GM21447 (cell line): ENCODE measurements at regions not wholly inside any gene's neighbourhood (a gene's known extent, or its start where the extent isn't known, plus 50 kb on each side); places are given as distances from the start of the nearest gene placed in this dataset.

Experiments
- ATAC-seq: cut with Tn5 transposase; IDR thresholded peaks from one replicate; pipeline ENCODE4 v1.9.1; 2021; ENCODE audit not compliant: unreplicated experiment

- ATAC-seq: no peak
These were observed 637.9 kb downstream of the NLGN4Y start for GRCh38 chrY:15162211-15162610.

DNA sequence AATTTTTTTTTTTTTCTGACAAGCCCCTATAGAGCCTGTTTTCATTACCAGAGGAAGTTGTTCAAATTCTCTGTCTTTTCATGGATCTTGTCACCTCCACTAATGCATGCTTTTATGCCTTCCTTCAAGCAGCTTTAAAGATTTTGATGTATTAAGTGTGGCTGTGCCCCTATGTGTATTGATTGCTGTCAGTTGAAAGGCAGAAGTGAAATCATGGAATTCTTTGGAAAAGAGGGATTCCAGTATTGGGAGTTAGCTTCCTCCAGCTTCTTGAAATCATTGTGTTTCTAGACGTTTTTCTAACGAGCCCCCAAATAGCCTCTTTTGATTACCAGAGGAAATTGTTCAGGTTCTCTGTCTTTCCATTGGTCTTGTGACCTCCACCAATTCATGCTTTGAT, 655.6 kb downstream of the NLGN4Y start:
- ATAC-seq: no peak

GRCh38 chrY:15229056-15229455, 704.7 kb downstream of the NLGN4Y start:
- no peak for ATAC-seq

DNA sequence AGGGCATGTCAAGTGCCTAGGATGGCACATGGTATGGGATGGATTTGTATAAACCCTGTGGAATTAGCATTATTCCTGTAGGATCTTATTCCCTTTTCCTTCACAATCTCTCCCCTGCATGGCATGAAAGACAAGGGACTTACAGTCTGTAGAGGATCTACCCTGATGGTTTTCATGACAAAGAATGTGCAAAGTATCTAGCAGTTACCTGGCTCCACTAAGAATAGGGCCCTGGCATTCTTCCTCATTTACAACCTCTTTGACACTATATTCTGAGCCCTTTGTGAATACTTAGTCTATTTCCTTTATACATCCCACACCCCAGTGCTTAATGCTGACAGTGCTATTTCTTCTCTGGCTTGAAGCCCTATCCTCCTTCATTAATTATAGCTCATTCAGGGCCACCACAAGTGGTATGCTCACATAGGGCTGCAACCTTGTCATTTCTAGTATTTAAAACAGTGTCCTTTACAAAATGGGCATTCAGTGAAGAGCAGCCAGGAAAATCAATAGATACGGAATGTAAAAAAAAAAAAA, 715.3 kb downstream of the NLGN4Y start:
- ATAC-seq: no peak

GRCh38 chrY:15259286-15259685, 735.0 kb downstream of the NLGN4Y start:
- no peak for ATAC-seq

DNA sequence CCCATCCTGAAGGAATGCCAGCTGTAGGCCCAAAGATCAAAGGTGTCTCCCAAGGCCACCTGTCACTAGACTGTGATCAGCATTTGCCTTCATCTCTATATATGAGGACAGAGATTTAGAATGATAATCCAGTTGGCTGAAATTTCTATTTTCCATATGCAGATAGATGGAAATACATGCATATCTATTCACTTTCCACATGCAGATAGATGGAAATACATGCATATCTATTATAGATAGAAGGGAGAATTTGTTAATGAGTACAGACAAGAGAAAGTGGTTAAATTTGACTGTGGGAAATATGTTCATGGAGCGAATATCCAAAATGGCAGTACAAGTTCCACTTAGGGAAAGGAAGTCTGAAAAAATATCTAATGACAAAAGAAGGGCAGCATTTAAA, 762.2 kb downstream of the NLGN4Y start:
- ATAC-seq: no peak

- ATAC-seq: no peak
These were observed 765.5 kb downstream of the NLGN4Y start for GRCh38 chrY:15289821-15290220.

- ATAC-seq: no peak
These were observed 768.6 kb downstream of the NLGN4Y start for GRCh38 chrY:15292881-15293280.

- ATAC-seq: no peak
These were observed 777.5 kb downstream of the NLGN4Y start for GRCh38 chrY:15301879-15302278.

DNA sequence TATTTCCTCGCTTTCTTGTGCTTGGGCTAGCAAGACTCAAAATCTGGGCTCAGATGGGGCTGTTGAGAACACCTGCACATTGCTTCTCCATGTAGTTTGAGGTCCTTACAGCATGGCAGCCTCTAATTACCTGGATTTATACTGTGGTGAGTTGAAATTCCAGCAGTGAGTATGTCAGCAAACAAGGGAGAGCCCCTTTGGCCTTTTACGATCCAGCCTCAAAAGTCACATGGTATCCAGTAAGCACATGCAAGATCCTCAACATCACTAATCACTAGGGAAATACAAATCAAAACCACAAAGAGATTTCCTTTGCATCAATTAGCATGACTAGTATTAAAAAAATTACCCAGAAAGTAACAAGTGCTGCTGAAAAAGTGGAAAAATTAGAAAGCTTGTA, 787.8 kb downstream of the NLGN4Y start:
- ATAC-seq: no peak

- ATAC-seq: no peak
These were observed 799.9 kb downstream of the NLGN4Y start for GRCh38 chrY:15324189-15324588.

GRCh38 chrY:15325201-15325600, 800.9 kb downstream of the NLGN4Y start:
- ATAC-seq: no peak

DNA sequence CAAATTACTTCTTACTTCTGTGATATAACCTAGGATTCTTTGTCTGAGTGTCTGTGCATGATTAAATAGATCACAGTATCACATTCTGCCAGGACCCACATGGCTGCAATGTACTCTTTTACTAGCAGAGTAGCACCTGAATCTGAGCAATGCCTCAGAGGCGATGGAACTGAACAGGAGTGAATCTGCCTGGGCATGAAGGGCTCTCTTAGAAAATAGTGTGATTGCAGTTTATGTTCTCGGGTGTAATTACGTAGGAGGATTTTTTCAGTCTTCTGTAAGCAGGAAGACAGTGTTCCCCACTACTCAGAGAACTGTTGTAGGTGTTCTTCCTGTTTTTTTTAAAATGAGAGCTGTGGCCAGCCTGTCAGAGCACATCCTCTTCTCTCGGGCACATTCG, 802.3 kb downstream of the NLGN4Y start:
- ATAC-seq: no peak

DNA sequence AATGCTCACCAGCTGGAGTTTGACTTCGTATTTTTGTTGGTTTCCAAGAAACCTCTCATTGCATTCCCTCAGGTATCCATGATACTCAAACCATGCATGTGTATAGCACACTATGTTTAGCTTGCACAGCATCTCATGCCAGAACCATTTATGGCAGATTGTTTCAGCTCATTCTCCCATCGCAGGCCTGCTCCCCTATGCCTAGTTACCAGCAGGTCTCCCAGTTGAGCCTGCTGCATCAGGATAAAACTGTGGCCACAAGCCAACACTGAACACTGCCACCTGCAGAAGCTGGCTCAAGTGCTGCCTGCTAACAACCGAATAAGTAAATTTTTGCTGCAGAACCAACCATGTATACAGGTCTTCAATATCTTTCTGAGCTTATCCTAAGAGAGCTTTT, 804.5 kb downstream of the NLGN4Y start:
- no peak for ATAC-seq

GRCh38 chrY:15343522-15343921, 819.2 kb downstream of the NLGN4Y start:
- ATAC-seq: no peak

DNA sequence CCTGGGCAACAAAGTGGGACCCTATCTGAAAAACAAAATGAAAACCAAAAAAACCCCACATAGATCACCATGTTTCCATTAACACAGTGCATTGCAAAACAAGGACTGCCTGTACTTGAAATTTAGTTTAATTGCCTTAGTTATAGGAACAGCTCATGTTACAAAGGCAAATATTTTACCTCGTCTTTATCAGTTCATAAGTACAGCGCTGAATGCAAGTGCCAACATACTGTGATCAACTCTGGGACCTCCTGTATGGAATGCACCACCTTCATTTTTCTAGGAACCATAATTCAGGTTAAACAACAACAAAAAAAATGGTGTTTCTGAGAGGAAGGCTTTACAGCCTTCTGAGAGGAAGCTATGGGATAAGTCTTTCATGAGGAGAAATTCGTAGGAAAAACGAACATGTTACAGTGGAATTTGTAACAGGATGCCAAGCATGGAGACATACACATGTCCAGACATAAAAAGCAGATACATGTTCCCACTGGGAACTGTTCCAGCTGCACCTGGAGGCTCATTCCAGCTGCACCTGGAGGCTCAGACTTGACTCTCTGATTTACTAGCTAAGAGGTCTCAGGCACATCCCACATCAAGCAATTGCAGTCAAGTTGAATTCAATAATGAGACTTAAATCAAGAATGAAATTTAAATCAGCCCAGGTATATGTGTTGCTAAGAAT, 821.3 kb downstream of the NLGN4Y start:
- ATAC-seq: no peak

GRCh38 chrY:15349351-15349750, 825.0 kb downstream of the NLGN4Y start:
- ATAC-seq: no peak

DNA sequence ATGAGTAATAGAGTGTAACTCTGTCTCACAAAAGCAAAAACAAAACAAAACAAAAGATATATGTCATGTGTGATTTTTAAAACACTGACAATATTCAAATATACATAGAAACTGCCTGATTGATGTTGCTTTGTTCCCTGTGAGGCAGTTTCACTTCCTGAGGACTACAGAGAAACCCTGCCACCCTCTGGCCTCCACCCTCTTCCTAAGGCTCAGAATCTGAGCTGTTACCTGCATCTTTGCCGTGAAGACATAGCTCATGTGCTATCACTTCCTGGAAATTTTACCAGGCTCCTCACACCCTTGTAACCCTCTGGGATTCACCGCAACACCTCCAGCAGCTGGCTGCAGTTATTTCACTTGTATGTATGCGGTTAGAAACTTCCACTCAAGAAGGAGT, 831.0 kb downstream of the NLGN4Y start:
- ATAC-seq: no peak

- ATAC-seq: no peak
These were observed 836.1 kb downstream of the NLGN4Y start for GRCh38 chrY:15360471-15360870.

DNA sequence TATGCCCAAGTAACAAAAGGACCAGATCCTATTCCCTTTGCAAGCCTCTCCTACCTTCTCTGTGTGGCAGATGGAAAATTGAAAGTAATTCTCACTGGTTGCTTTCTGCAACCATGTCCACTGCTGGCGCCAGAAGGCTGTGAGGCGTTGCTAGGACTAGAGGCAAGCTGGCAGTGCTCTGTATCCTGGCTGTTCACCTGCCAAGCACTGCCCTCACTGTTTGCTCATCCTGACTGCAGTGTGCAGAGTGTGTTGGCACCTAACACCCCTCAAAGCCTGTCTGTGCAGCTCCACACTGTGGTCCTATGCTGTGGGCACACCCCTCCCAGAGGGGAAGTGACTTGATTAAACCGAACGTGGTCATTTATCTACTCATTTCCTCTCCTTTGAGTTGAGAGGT, 840.7 kb downstream of the NLGN4Y start:
- no peak for ATAC-seq

DNA sequence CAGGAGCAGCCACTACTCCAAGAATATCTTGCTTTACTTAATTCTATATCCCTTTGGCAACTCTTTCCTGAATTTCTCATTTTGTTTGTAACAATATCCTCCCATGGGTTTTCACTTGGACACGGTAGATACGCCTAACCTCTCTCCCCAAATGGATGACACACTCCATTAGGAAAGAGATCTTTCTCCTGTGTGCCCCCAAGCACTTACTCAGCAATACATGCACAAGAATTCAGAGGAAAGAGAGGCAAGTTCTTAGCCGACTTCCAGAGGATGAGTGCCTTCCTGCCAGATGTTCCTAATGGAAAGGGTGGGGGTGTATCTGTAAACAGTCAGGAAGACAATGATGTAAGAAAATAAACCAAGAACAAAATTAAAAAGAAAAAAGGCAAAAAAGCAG, 844.5 kb downstream of the NLGN4Y start:
- ATAC-seq: no peak

- ATAC-seq: no peak
These were observed 860.8 kb downstream of the NLGN4Y start for GRCh38 chrY:15385178-15385577.
